GM21529 (cell line): ENCODE measurements at regions not wholly inside any gene's neighbourhood (a gene's known extent, or its start where the extent isn't known, plus 50 kb on each side); places are given as distances from the start of the nearest gene placed in this dataset.
A peak's percentile ranks its signal among the peaks of the same experiment; 100 is the strongest.
"Not testable (repeated sequence)": the region's sequence is repeated elsewhere in the genome, so short reads cannot be mapped to it uniquely, and the experiment has no call there.

ENCODE experiments used
- ATAC-seq: cut with Tn5 transposase; IDR thresholded peaks from one replicate; pipeline ENCODE4 v1.9.1; 2021; ENCODE audit not compliant: unreplicated experiment

DNA sequence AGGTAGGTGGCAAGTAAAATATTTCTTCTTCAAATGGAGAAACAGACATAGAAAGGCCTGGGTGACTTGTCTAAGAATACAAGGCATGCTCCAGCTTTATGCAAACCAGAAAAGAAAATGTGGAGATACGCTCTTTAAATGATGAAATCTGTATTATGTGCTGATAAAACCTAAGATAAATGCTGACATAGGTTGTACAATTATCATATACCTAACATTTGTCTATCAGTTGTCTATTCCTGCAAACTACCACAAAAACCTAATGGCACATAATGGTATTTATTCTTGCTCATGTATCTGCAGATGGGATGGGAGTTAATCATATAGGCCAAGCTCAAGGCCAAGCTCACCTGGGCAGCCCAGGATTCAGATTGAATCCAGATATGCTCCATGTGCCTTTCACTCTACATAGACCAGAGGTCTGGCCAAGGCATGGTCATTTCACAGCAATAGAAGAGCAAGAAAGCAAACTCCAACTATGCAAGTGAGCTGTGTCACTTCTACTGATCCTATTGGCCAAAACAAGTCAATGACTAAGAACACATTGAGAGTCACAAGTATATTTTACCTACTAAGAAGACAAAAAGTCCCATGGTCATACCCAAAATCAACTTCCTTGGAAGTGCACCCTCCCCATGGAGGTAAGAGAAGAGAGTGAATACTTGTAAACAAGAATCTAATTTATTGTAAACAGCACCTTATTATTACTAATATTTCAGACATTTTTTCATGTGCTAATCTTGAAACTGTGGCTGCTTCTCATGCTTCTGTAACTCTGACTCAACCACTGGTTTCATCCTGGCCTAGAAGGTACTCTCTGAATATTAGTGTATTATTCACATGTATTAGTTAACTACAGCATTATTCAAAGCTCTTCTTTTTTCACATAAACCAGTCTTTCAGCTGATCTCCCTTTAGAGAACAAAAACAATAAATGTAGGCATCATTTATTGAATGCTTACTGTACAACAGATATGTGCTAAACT is 270.7 kb upstream of the SOX9 start:
- peak; percentile 69 for ATAC-seq

DNA sequence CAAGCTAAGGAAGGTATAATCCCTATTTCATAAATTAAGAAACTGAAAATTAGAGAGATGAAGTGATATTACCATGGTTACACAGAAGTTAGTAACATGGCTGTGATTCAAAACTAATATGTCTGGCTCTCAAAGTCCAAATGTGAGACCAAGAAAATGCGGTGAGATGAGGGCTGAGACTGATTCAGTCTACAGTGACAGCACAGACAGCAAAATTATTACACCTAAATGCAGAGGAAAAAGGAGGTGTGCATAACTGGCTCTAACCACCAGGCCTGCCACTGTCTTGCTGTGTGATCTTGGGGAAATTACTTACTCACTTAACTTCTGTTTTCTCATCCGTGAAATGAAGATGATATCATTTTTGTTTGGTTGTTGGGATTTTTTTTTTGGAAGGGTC is 270.0 kb upstream of the SOX9 start:
- ATAC-seq, result peak; percentile 40

DNA sequence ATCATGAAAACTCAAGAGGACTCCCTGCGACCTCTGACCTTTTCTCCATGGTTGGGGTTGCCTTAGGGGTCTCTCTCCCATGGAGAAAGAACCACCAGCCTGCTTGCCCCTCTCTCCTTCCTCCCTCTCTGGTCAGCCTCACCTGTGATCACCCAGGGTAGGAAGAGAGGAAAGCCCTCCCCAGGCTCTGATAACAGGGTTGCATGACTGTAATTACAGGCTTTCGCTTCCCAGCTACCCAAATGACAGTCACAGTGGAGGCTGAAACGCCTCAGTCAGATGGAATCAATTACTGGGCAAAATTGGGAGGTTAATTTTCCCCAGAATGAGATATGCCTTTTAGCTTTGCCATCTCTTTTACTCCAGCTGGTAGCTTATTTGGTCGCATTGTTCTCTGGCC is 265.8 kb upstream of the SOX9 start:
- ATAC-seq, result no peak

DNA sequence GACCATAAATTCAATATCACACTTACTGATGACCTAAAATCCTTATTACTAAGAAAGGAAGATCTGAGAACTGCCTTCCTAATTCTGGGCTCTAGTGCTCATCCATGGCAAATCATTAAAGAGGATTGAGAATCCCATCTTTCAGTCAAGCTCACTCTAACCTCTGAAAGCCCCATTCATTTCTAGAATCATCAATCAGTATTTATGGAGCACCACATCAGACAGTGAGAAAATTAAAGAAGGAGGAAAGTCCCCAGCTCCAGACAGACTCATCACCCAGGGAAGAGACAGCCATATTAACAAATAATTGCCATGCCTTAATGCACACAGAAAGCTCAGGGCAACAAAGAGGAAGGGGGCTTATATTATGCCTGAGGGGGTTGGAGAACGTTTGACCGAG is 256.1 kb upstream of the SOX9 start:
- no peak for ATAC-seq

DNA sequence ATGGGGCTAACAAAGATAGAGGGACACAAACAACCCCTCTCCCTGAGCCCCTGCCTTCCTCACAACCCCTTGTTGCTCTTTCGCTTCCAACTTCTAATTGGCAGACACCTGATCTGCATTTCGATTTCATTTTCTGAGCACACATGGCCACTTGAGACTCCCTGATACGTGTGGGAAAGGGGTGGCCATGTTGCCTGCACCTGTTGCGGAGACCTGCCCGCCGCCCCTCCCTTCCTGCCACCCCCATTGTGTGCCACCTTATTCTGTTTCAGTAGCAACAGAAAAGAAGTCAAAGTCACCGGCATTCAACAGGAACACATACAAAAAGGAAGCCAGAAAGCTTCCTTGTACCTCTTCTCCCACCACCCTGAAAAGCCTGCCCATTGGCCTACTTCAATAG is 254.7 kb upstream of the SOX9 start:
- ATAC-seq, result no peak

DNA sequence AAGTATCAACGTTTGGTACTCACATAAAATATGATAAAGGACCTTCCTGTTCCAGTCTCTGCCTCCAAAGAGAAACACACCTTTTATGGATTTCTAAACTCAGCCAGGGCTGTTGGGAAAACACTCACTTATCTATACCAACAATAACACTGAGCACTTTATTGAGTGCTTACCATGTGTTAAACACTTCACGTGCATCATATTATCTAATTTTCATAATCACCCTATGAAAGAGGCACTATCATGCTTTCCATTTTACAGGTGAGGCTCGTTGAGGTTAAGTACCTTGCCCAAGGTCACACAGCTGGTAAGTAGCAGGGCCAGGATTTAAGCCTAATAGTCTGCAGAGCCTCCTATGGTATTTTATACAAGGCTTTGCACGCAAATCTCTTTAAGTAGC is 251.5 kb upstream of the SOX9 start:
- ATAC-seq, result no peak

DNA sequence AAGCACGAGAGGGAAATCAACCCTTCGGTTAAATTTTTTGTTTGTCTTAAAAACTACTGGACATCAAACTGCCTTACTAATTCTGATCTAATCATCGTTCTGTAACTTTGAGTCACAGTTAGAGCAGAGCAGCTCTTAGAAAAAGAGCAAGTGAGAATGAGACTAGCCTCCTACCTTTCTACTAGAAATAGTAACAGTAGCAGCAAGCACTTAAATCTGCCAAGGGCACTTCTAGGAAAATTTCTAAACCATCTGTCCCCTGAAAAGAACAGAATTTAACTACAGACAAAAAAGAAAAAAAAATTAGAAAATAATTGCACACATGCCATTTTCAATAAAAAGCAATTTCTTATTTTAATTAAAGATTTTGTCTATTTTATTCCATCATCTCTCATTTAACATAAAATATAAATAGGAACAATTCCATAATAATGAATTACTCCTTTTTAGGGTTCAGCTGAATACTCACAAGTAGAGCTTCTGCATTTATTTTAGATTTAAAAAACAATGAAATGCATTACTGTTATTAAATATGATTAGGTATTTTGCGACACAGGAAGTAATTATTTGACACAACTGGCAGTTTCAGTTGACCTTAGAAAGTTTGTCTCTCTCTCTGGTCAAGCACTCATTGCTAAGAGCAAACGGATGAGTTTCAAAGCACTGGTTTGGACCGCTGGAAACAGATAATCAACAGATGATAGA is 250.8 kb upstream of the SOX9 start:
- no peak for ATAC-seq

DNA sequence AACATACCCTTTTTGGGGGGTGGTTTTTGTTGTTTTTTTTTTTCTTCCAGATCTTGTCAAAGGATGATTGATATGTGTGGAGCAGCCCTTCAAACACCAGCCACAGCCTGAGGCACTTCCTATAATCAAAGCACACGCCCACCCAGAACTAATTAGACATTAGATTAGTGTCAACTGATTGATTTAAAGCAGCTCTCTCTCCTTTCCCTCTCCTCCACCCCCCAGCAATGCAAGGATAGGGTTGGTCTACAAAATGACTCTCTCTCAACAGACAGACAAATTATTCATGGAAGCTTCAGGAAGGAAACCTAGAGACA is 250.3 kb upstream of the SOX9 start:
- no peak for ATAC-seq

DNA sequence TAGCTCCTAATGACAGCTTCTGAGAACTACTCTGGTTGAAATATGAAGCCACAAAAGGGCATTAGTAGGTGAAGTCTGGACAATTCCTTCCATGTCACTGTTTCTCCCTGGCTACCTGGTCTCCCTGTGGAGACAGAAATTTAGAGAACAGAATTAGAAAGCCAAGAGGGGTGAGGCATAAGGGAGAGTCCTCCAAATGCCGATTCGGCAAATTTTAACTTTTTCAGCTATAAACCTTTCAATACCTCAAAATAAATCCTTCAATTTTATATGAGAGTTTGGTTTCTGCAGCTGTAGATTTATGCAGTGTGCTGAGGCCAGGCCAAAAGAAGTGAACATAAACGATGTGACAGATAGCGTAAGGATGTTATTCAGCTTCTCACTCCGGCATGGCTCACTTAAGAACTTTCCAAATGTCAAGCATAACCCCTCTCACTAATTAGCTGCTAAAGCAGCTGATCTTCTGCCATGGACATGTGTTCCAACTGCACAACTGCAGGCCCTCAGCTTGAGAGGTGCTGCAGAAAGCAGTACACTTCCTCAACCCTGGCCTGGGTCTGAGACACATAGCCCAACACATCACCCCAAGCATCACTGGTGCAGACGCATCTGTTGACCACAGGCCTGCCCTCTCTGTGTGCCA is 247.9 kb upstream of the SOX9 start:
- ATAC-seq, result no peak

DNA sequence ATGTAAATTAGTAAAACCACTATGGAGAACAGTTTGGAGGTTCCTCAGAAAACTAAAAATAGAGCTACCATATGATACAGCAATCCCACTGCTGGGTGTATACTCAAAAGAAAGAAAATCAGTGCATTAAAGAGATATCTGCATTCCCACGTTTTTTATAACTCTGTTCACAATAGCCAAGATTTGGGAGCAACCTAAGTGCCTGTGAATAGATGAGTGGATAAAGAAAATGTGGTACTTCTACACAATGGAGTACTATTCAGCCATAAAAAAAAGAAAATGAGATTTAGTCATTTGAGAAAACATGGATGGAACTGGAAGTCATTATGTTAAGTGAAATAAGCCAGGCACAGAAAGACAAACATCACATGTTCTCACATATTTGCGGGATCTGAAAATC is 246.0 kb upstream of the SOX9 start:
- ATAC-seq, result not testable (repeated sequence)

DNA sequence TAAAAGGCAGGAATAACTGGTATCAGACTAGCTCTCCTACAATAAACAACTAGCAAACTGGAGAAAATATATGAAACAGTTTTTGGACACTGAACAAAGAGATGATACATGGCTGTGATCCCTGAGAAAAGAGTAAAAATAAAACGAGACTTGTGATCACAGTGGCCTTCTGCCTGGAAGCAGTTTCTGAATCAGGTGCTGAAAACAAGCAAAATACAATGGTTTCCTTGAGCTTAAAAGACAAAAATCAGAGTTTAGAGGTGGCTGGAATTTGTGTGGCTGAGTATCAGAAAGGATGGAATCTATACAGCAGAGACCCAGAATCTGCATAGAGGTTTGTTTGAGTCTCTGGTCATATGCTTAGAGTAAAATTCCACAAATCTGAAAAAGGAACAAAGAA is 242.5 kb upstream of the SOX9 start:
- ATAC-seq, result no peak

DNA sequence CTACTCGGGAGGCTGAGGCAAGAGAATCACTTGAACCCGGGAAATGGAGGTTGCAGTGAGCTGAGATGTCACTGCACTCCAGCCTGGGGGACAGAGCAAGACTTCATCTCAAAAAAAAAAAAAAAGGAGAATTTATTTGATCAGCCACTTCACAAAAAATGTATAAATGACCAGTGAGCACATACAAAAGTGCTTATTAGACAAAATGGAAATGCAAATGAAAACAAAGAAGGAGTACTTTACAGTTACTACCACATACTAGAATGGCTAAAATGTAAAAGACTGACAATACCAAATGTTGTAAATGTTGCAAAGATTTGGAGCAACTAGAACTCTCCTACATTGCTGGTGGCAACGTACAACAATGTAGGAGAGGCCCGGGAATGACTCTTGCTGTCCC is 241.8 kb upstream of the SOX9 start:
- ATAC-seq, result no peak

DNA sequence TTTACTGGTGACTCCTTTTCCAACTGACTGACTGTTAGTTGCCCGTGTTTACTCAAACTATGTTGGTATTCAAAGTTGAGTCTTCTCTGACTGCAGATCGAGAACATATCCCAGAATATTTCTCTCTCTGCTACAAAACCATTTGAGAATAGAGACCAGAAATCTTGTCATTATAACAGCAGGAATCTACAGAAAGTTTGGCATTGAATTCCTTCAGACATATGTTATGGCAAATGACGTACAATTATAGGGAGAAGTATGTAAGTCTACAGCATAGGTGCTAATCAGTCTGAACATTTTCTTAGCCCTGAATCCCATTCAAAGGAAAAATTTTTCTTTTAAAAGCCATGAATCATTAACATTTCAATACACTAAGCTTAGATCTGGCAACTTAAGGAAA is 239.8 kb upstream of the SOX9 start:
- ATAC-seq, result no peak

DNA sequence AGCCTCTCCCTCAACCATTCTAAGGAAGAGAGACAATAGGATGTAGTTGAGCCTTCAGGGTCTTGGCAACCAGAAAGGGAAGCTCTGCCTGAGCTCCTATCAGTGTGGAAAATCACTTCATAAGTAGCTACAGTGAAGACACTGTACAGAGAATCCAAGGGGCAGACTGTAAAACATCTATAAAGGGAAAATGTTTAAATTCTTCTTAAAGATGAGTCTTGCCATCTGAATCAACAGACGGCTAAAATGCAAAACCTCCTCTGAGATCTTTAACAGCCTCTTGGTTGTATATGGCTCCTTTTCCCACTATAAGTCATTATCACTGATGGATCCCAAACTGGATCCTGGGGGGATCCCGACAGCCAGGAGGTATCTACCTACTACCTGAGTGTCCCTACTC is 239.2 kb upstream of the SOX9 start:
- no peak for ATAC-seq

DNA sequence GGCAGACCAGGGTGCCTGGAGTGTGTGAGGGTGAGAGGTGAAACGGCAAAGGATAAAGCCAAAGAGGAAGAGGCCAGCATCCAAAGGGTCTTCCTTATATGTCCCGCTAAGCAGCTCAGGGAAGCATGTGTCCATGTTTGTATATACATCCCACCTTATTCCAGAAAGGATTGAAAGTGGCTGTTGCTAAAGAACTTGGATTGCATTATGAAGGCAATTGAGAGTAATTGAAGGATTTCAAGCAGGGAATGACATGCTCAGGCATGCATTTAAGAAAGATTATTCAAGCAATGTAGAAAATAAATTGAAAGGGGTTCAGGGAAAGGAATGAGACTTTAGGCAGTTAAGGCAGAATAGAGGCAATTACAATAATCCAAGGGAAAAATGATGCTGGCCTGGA is 237.6 kb upstream of the SOX9 start:
- no peak for ATAC-seq

DNA sequence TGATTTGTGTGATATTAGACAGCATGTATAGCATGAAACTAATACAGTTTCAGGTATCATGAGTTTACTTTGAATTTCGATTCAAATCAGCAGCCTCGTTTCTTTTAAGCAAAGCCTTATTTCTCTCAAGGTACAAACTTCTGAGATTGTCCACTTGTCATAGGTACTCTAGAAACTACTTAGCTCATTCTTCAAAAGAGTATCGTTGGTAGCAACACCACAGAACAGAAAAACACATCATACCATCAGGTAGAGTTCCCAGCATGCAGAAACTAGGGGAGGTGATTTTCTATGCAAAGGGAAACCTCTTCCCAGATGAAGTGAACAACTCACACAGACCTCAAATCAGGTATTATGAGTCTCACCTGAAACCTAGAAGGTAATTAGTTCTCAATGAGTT is 237.0 kb upstream of the SOX9 start:
- no peak for ATAC-seq

DNA sequence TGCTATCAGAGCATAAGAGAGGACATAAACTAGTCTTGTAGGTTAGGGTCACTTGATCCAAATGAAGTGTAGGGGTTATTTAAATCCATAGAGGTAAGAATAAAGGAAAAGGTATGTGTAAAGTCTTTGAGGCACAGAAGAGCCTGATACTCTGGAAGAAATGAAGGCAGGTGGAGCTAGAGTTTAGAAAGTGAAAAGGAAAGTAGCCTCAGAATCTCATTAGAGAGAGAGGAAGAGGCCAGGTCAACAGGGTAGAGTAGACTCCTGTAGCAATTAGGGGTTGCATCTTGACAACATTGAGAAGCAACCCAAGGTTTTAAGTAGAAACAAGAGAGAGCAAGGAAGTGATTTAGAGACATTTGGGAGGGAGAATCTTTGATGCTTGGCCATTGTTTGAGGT is 235.2 kb upstream of the SOX9 start:
- no peak for ATAC-seq

DNA sequence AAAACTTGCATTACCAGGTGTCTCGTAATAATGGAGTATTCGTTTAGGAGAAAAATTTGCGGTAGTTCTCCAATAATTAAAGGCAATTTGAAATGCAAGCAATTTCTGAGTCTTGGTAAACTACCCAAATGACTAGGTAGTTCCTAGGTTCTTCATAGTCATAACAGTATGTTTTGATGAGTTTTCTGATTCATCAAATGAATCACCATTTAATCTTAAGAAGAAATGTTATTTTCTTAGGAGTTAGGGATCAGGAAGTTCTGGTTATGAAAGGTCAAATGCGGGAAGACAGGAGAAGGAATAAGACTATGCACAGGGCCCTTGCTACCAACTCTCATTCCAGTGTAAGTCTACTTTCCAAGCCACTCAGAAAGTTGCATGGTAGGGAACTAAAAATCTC is 221.5 kb upstream of the SOX9 start:
- ATAC-seq, result no peak

DNA sequence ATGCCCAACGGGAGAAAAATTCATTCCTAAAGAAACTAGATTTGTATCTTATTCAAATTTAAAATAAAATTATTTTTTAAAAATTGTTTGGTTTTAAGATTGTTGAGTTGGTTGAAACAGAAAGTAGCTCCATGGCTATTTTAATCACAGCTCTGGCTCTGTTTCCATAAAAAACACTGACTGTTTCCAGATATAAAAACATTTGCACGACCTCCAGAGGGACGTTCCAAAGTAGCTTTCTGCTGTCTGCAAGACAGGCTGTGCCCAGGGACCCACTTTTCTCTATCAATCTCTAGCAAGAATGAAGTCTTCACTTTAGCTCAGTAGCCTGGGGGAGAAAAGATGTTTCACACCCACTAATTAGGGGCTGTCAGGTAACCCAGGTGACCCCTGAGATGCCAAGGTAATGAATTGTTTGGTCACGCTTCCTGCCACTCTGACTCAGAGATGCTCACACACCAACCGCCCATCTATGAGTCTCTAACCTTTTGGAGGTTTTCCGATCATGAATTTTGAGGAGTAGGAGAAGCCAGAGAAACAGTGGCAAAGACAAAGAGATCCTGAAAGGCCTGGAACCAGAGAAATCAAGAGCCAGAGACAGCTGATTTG is 220.1 kb upstream of the SOX9 start:
- ATAC-seq, result no peak

DNA sequence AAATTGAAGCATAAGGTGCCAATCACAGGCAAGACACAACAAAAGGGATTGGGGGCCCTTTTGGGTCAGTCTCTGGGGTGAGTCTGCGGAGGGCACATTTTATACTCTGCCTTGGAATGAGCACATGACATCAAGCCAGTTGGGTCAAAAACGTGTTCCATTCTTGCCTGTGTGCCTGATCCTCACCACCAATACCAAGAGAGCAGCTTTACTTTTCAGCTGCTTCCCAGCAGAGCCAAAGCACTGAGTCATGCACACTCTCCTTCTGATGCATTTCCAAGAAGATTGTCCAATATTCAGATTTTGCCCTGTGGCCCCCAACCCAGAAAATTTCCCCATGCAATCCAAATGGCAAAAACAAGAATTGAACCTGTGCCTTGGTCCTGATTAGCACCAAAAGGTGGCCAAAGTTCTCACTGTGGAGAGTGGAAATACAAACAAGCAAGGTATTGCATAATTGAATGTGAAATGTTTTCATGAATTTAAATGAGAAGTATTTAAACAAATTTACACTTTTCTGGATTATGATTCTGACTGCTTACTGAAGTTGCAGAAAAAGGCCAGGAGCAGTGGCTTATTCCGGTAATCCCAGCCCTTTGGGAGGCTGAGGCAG is 217.8 kb upstream of the SOX9 start:
- no peak for ATAC-seq

DNA sequence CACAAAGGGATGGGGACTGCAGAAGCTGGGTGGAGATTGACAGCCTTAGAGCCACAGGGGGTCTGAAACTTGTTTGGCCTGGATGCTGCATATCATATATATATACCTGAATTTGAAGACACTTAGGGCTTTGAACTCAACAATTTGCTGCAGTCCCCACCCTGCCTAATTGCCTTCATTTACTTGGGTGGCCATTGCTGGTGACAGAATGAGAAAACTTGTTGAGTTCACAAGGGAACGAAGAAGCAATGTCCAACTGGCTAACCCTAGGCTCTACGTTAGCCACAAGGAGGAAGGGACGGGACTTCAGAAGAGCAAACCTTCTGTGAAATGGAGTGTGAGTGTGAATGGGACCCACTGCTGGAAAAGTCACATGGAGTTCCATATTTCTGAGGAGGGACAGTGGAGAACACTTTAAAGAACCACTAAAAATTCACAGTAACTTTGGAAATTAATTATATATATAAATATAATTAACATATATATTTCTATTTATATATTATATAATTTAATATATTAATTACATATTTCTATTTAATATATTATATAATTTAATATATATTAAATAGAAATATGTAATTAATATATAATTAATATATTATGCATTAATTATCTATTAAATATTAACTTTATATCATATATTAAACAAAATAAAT is 215.3 kb upstream of the SOX9 start:
- ATAC-seq, result no peak
